IMR-90 (cell line): ENCODE measurements at regions not wholly inside any gene's neighbourhood (a gene's known extent, or its start where the extent isn't known, plus 50 kb on each side); places are given as distances from the start of the nearest gene placed in this dataset.

Experiments
- ATAC-seq: fragments of 200-7000 bp; cut with Tn5 transposase; 2 replicates; pipeline ENCODE4 v1.9.1; 2020; ENCODE audit warnings: low read depth, mild to moderate bottlenecking, moderate library complexity
- BruUV-seq: library from RNA; stranded (reverse); fragments of 400-500 nt; replicated peaks from 2 replicates; lab custom pipeline; 2021; lab: Mats Ljungman, UMichigan
- CTCF ChIA-PET: fragments of 300-600 bp; formaldehyde crosslinking; extraction: SDS; loops from one replicate; lab custom pipeline; 2021; ENCODE audit warnings: antibody characterized with exemption; lab: Yijun Ruan, JAX
- POLR2A ChIA-PET: fragments of 300-600 bp; sonication (Branson Sonifier 250); formaldehyde crosslinking; loops from one replicate; lab custom pipeline; 2022; ENCODE audit warnings: antibody characterized with exemption; ENCODE audit not compliant: unreplicated experiment; lab: Charles Lee
- DNase-seq: peaks from one replicate; pipeline ENCODE4 v3.0.0; 2013
- H2AFZ ChIP-seq: replicated peaks from 2 replicates; pipeline ENCODE3; 2013; ENCODE audit warnings: low read length, mild to moderate bottlenecking; ENCODE audit not compliant: poor library complexity
- H2AK5ac ChIP-seq: 2 replicates; pipeline ENCODE4 v1.6.1; 2013; ENCODE audit warnings: low read depth, low read length, inconsistent platforms
- H2AK9ac ChIP-seq: replicated peaks from 2 replicates; pipeline ENCODE3; 2013; ENCODE audit warnings: mild to moderate bottlenecking, low read depth, low read length, moderate library complexity; ENCODE audit not compliant: poor library complexity
- H2BK120ac ChIP-seq: 2 replicates; pipeline ENCODE4 v1.6.1; 2013; ENCODE audit warnings: low read depth, low read length, inconsistent platforms
- H2BK15ac ChIP-seq: 3 replicates; pipeline ENCODE4 v1.6.1; 2013; ENCODE audit warnings: low read depth, low read length, inconsistent platforms
- H2BK20ac ChIP-seq: 2 replicates; pipeline ENCODE4 v1.6.1; 2013; ENCODE audit warnings: low read depth, mild to moderate bottlenecking, inconsistent platforms, low read length, moderate library complexity
- H2BK5ac ChIP-seq: 2 replicates; pipeline ENCODE4 v1.6.1; 2013; ENCODE audit warnings: mild to moderate bottlenecking, low read depth, low read length, inconsistent platforms; ENCODE audit not compliant: poor library complexity, severe bottlenecking
- H3K14ac ChIP-seq: replicated peaks from 2 replicates; pipeline ENCODE4 v1.6.1; 2013; ENCODE audit warnings: low read depth, low read length, inconsistent platforms
- H3K18ac ChIP-seq: 2 replicates; pipeline ENCODE4 v1.6.1; 2013; ENCODE audit warnings: low read depth, low read length, control low read depth
- H3K23ac ChIP-seq: 2 replicates; pipeline ENCODE4 v1.6.1; 2013; ENCODE audit warnings: low read depth, low read length, inconsistent platforms
- H3K27ac ChIP-seq: 2 replicates; pipeline ENCODE4 v1.5.1; 2013; ENCODE audit warnings: mild to moderate bottlenecking, control low read depth, low read length; ENCODE audit not compliant: insufficient read depth
- H3K27me3 ChIP-seq: 2 replicates; pipeline ENCODE4 v1.6.1; 2013; ENCODE audit warnings: low read length; ENCODE audit not compliant: control insufficient read depth, insufficient read depth
- H3K36me3 ChIP-seq: 2 replicates; pipeline ENCODE4 v1.6.1; 2013; ENCODE audit warnings: low read length, mixed read lengths; ENCODE audit not compliant: control insufficient read depth, insufficient read depth
- H3K4ac ChIP-seq: 2 replicates; pipeline ENCODE4 v1.6.1; 2013; ENCODE audit warnings: low read depth, low read length, inconsistent platforms
- H3K4me1 ChIP-seq: 2 replicates; pipeline ENCODE4 v1.6.1; 2013; ENCODE audit warnings: low read length, mixed read lengths; ENCODE audit not compliant: control insufficient read depth, insufficient read depth
- H3K4me2 ChIP-seq: 2 replicates; pipeline ENCODE4 v1.6.1; 2013; ENCODE audit warnings: low read depth, mild to moderate bottlenecking, control low read depth, low read length, moderate library complexity
- H3K4me3 ChIP-seq: 2 replicates; pipeline ENCODE4 v1.5.1; 2013; ENCODE audit warnings: low read depth, mild to moderate bottlenecking, control low read depth, low read length, moderate library complexity; ENCODE audit not compliant: insufficient read depth
- H3K56ac ChIP-seq: 2 replicates; pipeline ENCODE4 v1.6.1; 2013; ENCODE audit warnings: low read length, inconsistent platforms; ENCODE audit not compliant: insufficient read depth; ENCODE audit errors: extremely low read depth
- H3K79me1 ChIP-seq, 2 experiments: 2 replicates each; pipeline ENCODE4 v1.6.1; 2013; ENCODE audit warnings: low read length in 2 of 2, inconsistent platforms in 1 of 2, low read depth in 1 of 2
- H3K9ac ChIP-seq: 2 replicates; pipeline ENCODE4 v1.6.1; 2013; ENCODE audit warnings: low read depth, low read length, control low read depth
- H3K9me1 ChIP-seq: 2 replicates; pipeline ENCODE4 v1.6.1; 2013; ENCODE audit warnings: low read length, inconsistent platforms; ENCODE audit not compliant: insufficient read depth
- H3K9me3 ChIP-seq: 2 replicates; pipeline ENCODE4 v1.6.1; 2013; ENCODE audit warnings: low read length; ENCODE audit not compliant: control insufficient read depth, insufficient read depth
- H4K20me1 ChIP-seq: 2 replicates; pipeline ENCODE4 v1.6.1; 2013; ENCODE audit warnings: low read length, inconsistent platforms; ENCODE audit not compliant: insufficient read depth
- H4K5ac ChIP-seq: 2 replicates; pipeline ENCODE4 v1.6.1; 2013; ENCODE audit warnings: mild to moderate bottlenecking, low read depth, low read length, control low read depth
- H4K8ac ChIP-seq, 2 experiments: 2 replicates each; pipeline ENCODE4 v1.6.1; 2013; ENCODE audit warnings: low read depth in 2 of 2, low read length in 2 of 2, control low read depth in 1 of 2, inconsistent platforms in 1 of 2
- H4K91ac ChIP-seq: 2 replicates; pipeline ENCODE4 v1.6.1; 2013; ENCODE audit warnings: low read depth, low read length, inconsistent platforms; ENCODE audit not compliant: insufficient read depth
- BHLHE40 ChIP-seq: fragments of 150-350 bp; IDR thresholded peaks from 2 replicates; pipeline ENCODE4 v1.6.1; 2016; ENCODE audit warnings: mild to moderate bottlenecking, low read depth, low read length
- CHD1 ChIP-seq: IDR thresholded peaks from 2 replicates; pipeline ENCODE4 v1.6.1; 2012; ENCODE audit warnings: low read depth, low read length, improper control_type of control experiment
- ELK1 ChIP-seq: fragments of 150-350 bp; IDR thresholded peaks from 2 replicates; pipeline ENCODE4 v1.6.1; 2016; ENCODE audit warnings: low read depth, mild to moderate bottlenecking, low read length, moderate library complexity, borderline replicate concordance
- FOS ChIP-seq: fragments of 150-350 bp; IDR thresholded peaks from 2 replicates; pipeline ENCODE4 v1.6.1; 2016; ENCODE audit warnings: low read depth, low read length
- MAFK ChIP-seq: IDR thresholded peaks from 2 replicates; pipeline ENCODE4 v1.6.1; 2012; ENCODE audit warnings: low read depth, low read length, improper control_type of control experiment
- NFE2L2 ChIP-seq: fragments of 150-350 bp; IDR thresholded peaks from 2 replicates; pipeline ENCODE4 v1.6.1; 2016; ENCODE audit warnings: low read depth, mild to moderate bottlenecking, low read length
- POLR2A ChIP-seq: IDR thresholded peaks from 2 replicates; pipeline ENCODE4 v1.6.1; 2012; ENCODE audit warnings: mild to moderate bottlenecking, low read depth, low read length
- RAD21 ChIP-seq: IDR thresholded peaks from 2 replicates; pipeline ENCODE4 v1.6.1; 2012; ENCODE audit warnings: low read length, improper control_type of control experiment
- RCOR1 ChIP-seq: IDR thresholded peaks from 2 replicates; pipeline ENCODE4 v1.6.1; 2012; ENCODE audit warnings: mild to moderate bottlenecking, low read length, improper control_type of control experiment; ENCODE audit not compliant: insufficient replicate concordance
- SMC3 ChIP-seq: fragments of 150-350 bp; IDR thresholded peaks from 2 replicates; pipeline ENCODE4 v1.6.1; 2016; ENCODE audit warnings: low read depth, mild to moderate bottlenecking, antibody characterized with exemption, low read length, moderate library complexity
- WGBS, 2 experiments: methylation state at CpG; one replicate each; pipeline versions ENCODE4 v1.1.5 to v1.1.7; 2013; ENCODE audit warnings: missing lambda C conversion rate in 2 of 2; ENCODE audit not compliant: insufficient read length in 1 of 2; ENCODE audit errors: extremely low coverage in 2 of 2; 5-methylcytosine and 5-hydroxymethylcytosine counted together
- dilution Hi-C: fragments of 300-500 bp; cut with HindIII; formaldehyde crosslinking; loops from one replicate; pipeline ENCODE4 v1.14.3; 2018; ENCODE audit warnings: low sequenced_read_pairs; ENCODE audit not compliant: unreplicated experiment
- in situ Hi-C: fragments of 300-500 bp; cut with MboI; formaldehyde crosslinking; loops from 3 replicates; pipeline ENCODE4 v1.14.3; 2019; ENCODE audit warnings: low sequenced_read_pairs, inconsistent platforms, mixed read lengths
- intact Hi-C: fragments of 100-400 bp; cut with micrococcal nuclease; formaldehyde crosslinking; loops from 2 replicates; pipeline ENCODE4 v1.10.0; 2022

- Histone ChIP-seq H2AK5ac (no peak overlapping the region), H3K9me3 (no peaks in the 10 kb centered on the region), H3K14ac (no peak overlapping the region), H3K23ac (no peak overlapping the region), H4K91ac (no peak overlapping the region), H3K36me3 (no peaks in the 10 kb centered on the region), H3K4me2 (no peak overlapping the region), H3K79me1 (no peaks in the 10 kb centered on the region), H2BK20ac (no peak overlapping the region), H4K20me1 (no peaks in the 10 kb centered on the region), H2BK15ac (no peak overlapping the region), H3K27ac (no peak overlapping the region), H3K9me1 (no peaks in the 10 kb centered on the region), H3K56ac (no peak overlapping the region), H2BK5ac (no peak overlapping the region), H3K9ac (no peak overlapping the region), H3K4me1 (no peaks in the 10 kb centered on the region), H2BK120ac (no peak overlapping the region), H2AFZ (no peak overlapping the region), H3K4me3 (no peak overlapping the region), H3K27me3 (no peaks in the 10 kb centered on the region), H3K4ac (no peak overlapping the region), H3K18ac (no peak overlapping the region), H4K5ac (no peak overlapping the region), H4K8ac (no peak overlapping the region), H2AK9ac (no peak overlapping the region)
- BruUV-seq: no TSS peak
- ATAC-seq (no peak), DNase-seq (no peak)
- 100% methylated on average over 1 of the region's 3 CpGs; no CpG with 5 or more reads in 1 of the 2 experiments for WGBS, 2 experiments
- dilution Hi-C loops (no loop called here), in situ Hi-C loops (no loop called here), intact Hi-C loops (no loop called here)
- CTCF ChIA-PET: no interaction called here
- POLR2A ChIA-PET: no interaction called here
- TF ChIP-seq MAFK (no peak), RCOR1 (no peak), BHLHE40 (no peak), ELK1 (no peak), POLR2A (no peak), SMC3 (no peak), RAD21 (no peak), FOS (no peak), NFE2L2 (no peak), CHD1 (no peak)
Measured at GRCh38 chr1:58189453-58189852, 357.1 kb downstream of the OMA1 start.
